ENCODE measurements at regions not wholly inside any gene's neighbourhood (a gene's known extent, or its start where the extent isn't known, plus 50 kb on each side); places are given as distances from the start of the nearest gene placed in this dataset.
"Not testable (repeated sequence)": the region's sequence is repeated elsewhere in the genome, so short reads cannot be mapped to it uniquely, and the experiment has no call there.

DNA sequence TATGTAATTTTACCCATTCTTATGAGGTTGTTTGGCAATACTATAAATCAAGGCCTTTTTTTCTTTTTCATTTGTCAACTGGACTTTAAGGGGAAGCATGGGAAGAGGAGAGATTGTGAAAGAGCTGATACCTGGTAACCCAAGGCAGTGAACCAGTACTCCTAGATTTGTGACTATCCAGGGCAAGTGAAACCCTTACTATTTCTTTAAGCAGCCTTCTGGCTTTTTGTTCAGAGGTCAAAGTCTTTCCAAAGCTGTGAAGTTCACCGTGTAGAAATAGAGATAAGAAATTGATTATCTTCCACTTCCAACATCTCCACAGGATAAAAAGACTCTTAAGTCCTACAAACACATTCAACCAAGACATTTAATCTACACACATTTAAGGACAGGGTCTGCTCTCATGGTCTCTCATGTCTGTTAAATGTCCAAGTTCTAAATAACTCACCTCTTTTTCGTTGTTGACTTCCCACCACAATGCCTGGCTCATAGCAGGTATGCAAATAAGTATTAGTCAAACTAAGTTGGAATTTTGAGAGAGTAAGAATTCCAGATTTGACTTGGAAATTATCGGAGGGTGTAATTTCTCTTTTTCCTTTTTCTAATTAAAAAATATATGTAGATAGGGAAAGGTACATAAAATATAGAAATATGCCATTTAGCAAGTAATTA, 485.8 kb downstream of the STK39 start:
- Mint-ChIP-seq H3K4me1 (no peaks in the 10 kb centered on the region), H3K27me3 (peaks cover 2% of the 10 kb centered on the region), H3K9me3 (peaks cover 0 to 1% (median 0%) of the 10 kb centered on the region in 3 donors), H3K4me3 (no peak overlapping the region), H3K36me3 (no peaks in the 10 kb centered on the region), H3K27ac (no peak overlapping the region)

- H3K4me3 Mint-ChIP-seq = no peak overlapping the region
- H3K36me3 Mint-ChIP-seq = no peaks in the 10 kb centered on the region
- H3K4me1 Mint-ChIP-seq = no peaks in the 10 kb centered on the region
- peaks cover 0 to 1% (median 0%) of the 10 kb centered on the region in 3 donors for H3K9me3 Mint-ChIP-seq
- peaks cover 2% of the 10 kb centered on the region for H3K27me3 Mint-ChIP-seq
- H3K27ac Mint-ChIP-seq = no peak overlapping the region
Observed at GRCh38 chr2:167759531-167759930, 487.9 kb downstream of the STK39 start.

DNA sequence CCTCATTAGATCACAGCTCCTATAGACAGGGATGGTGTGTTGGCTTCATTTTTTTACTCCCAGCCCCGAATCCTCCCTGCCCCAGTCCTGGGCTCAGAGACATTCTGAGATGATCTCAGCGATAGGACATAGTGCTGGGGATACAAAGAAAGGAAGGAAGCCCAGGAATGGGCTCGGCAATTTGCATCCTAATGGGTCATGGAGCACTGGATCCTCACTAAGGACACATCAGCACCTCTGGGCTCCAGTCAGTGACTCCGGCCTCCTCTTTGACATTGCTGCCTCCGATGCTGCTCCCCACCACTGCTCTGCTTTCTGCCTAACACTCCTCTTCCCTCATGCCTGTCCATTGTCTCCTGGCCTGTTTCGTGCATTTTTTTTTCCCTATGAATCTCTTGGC, 489.1 kb downstream of the STK39 start:
- peaks cover 4% of the 10 kb centered on the region for H3K27me3 Mint-ChIP-seq
- peaks cover 0 to 1% (median 0%) of the 10 kb centered on the region in 3 donors for H3K9me3 Mint-ChIP-seq

GRCh38 chr2:167756446-167756845, 490.9 kb downstream of the STK39 start:
- Mint-ChIP-seq H3K9me3 (peaks cover 0 to 1% (median 0%) of the 10 kb centered on the region in 3 donors), H3K4me3 (no peak overlapping the region), H3K4me1 (no peaks in the 10 kb centered on the region), H3K27me3 (peaks cover 11% of the 10 kb centered on the region), H3K36me3 (no peaks in the 10 kb centered on the region), H3K27ac (no peak overlapping the region)

More for the DNA sequence above, 489.1 kb downstream of the STK39 start:
- Mint-ChIP-seq H3K4me1 (no peaks in the 10 kb centered on the region), H3K27ac (no peak overlapping the region), H3K36me3 (no peaks in the 10 kb centered on the region), H3K4me3 (no peak overlapping the region)

DNA sequence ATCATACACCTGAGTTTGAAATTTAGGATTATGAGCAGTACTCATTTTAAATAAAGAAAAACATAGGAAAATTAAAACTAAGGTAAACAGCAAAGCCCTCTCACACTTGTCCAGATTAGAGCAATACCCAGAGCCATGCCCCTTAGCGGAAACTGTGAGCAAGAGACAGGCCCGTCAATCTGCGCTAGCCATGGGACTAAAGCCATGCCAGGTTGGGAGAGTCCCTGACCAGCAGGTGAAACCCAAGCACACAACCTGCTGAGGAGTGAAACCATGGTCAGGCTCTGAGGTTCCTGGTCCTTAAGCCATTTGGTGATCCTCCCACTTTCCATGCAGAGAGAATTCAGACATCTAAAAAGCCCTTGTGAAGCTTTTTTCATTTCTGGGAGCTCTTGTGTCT, 494.3 kb downstream of the STK39 start:
- Mint-ChIP-seq H3K27me3 (peaks cover 12% of the 10 kb centered on the region), H3K36me3 (no peaks in the 10 kb centered on the region), H3K4me3 (no peak overlapping the region), H3K4me1 (no peaks in the 10 kb centered on the region), H3K27ac (no peak overlapping the region), H3K9me3 (no peaks in the 10 kb centered on the region)

GRCh38 chr2:167752734-167753133, 494.7 kb downstream of the STK39 start:
- H3K36me3 Mint-ChIP-seq = no peaks in the 10 kb centered on the region
- H3K9me3 Mint-ChIP-seq = no peaks in the 10 kb centered on the region
- H3K4me3 Mint-ChIP-seq = no peak overlapping the region
- no peaks in the 10 kb centered on the region for H3K4me1 Mint-ChIP-seq
- H3K27ac Mint-ChIP-seq = no peak overlapping the region
- H3K27me3 Mint-ChIP-seq = peaks cover 10% of the 10 kb centered on the region

DNA sequence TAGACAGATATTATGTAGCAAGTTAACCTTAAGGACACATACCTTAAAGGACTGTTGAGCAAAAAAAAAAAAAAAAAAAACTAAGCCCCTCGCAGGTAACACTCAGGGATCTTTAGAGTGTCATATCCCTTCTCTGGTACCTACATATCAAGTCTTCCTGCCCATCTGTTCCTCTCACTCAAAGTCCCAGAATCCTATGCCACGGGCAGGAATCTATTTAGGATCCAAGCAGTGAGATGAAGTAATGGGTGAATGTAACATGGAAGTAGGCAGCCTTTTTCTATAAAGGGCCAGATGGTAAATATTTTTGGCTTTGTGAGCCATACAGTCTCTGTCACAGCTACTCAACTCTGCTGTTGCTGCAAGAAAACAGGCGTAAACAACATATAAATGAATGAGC, 496.7 kb downstream of the STK39 start:
- Mint-ChIP-seq H3K27me3 (peaks cover 10% of the 10 kb centered on the region), H3K36me3 (no peaks in the 10 kb centered on the region), H3K4me1 (no peaks in the 10 kb centered on the region), H3K4me3 (no peak overlapping the region), H3K9me3 (no peaks in the 10 kb centered on the region), H3K27ac (no peak overlapping the region)

DNA sequence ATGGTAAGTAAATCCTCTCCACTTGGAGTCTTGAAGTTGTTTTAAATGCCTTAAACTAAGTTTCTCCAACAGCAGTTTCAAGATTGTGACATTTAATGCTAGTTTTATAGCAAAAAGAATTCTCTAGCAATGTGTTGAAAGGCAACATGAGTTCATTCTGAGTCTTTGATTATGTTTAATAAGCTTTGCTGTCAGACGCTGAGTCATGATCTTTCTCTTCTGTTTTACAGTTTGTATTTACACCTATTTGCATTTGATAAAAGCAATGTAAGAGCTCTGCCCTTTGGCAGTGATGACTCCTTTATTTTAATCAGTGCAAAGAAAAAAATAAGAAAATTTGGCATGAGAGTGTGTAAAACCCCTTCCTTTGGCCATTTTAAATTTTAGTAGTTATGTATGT, 497.7 kb downstream of the STK39 start:
- Mint-ChIP-seq H3K9me3 (no peaks in the 10 kb centered on the region), H3K27me3 (peaks cover 10% of the 10 kb centered on the region), H3K4me1 (no peaks in the 10 kb centered on the region), H3K36me3 (no peaks in the 10 kb centered on the region), H3K4me3 (no peak overlapping the region), H3K27ac (no peak overlapping the region)

DNA sequence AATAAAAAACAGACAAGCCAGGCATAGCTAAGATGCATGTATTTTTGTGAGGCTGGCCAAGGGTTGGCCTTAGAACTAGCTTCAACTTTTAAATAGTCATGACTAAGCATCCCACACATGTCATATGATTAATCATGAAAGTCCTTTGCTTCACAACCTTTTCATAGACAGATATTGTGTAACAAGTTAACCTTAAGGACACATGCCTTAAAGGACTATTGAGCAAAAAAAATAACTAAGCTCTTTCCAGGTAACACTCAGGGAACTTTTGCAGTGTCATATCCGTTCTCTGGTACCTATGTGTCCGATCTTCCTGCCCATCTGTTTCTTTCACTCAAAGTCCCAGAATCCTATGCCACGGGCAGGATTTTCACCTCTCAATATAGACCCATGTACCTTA, 498.4 kb downstream of the STK39 start:
- Mint-ChIP-seq H3K4me1 (no peaks in the 10 kb centered on the region), H3K27me3 (peaks cover 8% of the 10 kb centered on the region), H3K9me3 (no peaks in the 10 kb centered on the region), H3K4me3 (no peak overlapping the region), H3K27ac (no peak overlapping the region), H3K36me3 (no peaks in the 10 kb centered on the region)

DNA sequence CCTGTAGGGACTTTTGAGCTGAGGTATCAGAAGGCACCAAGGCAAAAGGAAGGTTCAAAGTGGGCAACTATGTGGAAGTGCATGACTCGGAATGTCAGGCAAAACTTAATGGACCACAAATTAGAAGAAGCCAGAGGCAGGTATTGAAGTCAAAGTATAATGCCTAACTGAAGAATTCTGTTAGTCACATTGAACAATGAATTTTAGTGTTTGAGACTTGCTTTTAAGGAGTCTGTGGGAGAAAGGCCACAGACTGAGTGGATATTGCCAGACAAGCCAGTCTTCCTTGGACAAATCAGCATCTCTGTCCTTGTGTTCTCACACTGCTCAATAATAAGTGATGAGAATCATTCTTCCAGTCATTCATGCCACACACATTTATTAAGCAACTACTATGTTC, 498.9 kb downstream of the STK39 start:
- Mint-ChIP-seq H3K9me3 (peaks cover 0 to 1% (median 0%) of the 10 kb centered on the region in 3 donors), H3K4me3 (no peak overlapping the region), H3K27ac (no peak overlapping the region), H3K36me3 (no peaks in the 10 kb centered on the region), H3K4me1 (no peaks in the 10 kb centered on the region), H3K27me3 (peaks cover 8% of the 10 kb centered on the region)

GRCh38 chr2:167745667-167746066, 501.7 kb downstream of the STK39 start:
- no peaks in the 10 kb centered on the region for H3K4me1 Mint-ChIP-seq
- no peak overlapping the region for H3K4me3 Mint-ChIP-seq
- peaks cover 1% of the 10 kb centered on the region for H3K27me3 Mint-ChIP-seq
- no peak overlapping the region for H3K27ac Mint-ChIP-seq
- H3K36me3 Mint-ChIP-seq = no peaks in the 10 kb centered on the region
- peaks cover 0 to 2% (median 0%) of the 10 kb centered on the region in 3 donors for H3K9me3 Mint-ChIP-seq

DNA sequence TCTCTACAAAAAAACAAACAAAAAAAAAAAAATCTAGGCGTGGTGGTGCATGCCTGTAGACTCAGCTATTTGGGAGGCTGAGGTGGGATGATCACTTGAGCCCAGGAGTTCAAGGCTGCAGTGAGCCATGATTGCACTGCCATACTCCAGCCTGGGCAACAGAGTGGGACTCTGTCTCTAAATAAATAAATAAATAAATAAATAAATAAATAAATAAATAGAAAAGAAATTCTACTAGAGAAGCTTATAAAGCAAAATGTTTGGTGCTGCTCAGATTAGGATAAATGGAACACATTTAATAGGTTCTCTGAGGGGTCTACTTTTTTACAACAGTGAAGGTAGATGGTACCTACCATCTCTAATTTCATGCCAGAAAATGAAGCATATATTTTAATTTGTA, 507.5 kb downstream of the STK39 start:
- H3K4me3 Mint-ChIP-seq, H3K9me3 Mint-ChIP-seq, H3K36me3 Mint-ChIP-seq: not testable (repeated sequence)

DNA sequence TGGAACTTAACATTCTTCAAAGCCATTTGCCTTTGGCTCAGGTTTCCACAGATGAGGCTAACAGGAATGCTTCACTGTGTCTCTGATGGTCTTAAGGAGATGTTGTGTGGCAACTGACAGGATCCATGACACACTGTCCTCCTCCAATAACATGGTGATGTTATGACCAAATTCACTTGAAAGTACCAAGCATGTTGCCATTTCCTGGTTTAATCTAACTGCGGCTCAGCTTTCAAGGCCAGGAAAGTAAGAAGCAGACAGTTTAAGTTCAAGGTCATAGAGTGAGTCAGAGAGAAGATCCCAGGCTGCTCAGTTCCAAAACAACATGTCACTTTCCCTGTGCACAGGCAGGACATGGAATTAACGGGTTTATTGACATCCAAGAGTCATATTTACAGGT, 513.6 kb downstream of the STK39 start:
- peaks cover 0 to 2% (median 0%) of the 10 kb centered on the region in 3 donors for H3K9me3 Mint-ChIP-seq
- H3K4me3 Mint-ChIP-seq = no peak overlapping the region
- no peaks in the 10 kb centered on the region for H3K36me3 Mint-ChIP-seq
- H3K27ac Mint-ChIP-seq = peak overlapping the region in 1 of 3 donors; percentile 3
- H3K4me1 Mint-ChIP-seq = no peaks in the 10 kb centered on the region
- H3K27me3 Mint-ChIP-seq = no peaks in the 10 kb centered on the region

More for the DNA sequence above, 507.5 kb downstream of the STK39 start:
- not testable (repeated sequence) for H3K27me3 Mint-ChIP-seq, H3K4me1 Mint-ChIP-seq, H3K27ac Mint-ChIP-seq

GRCh38 chr2:167732326-167732725, 515.1 kb downstream of the STK39 start:
- Mint-ChIP-seq H3K27me3 (no peaks in the 10 kb centered on the region), H3K27ac (no peak overlapping the region), H3K4me3 (no peak overlapping the region), H3K9me3 (peaks cover 0 to 3% (median 0%) of the 10 kb centered on the region in 3 donors), H3K4me1 (no peaks in the 10 kb centered on the region), H3K36me3 (no peaks in the 10 kb centered on the region)

- no peaks in the 10 kb centered on the region for H3K27me3 Mint-ChIP-seq
- H3K27ac Mint-ChIP-seq = no peak overlapping the region
- H3K4me3 Mint-ChIP-seq = no peak overlapping the region
- H3K4me1 Mint-ChIP-seq = no peaks in the 10 kb centered on the region
- peaks cover 0 to 3% (median 0%) of the 10 kb centered on the region in 3 donors for H3K9me3 Mint-ChIP-seq
- no peaks in the 10 kb centered on the region for H3K36me3 Mint-ChIP-seq
Observed at GRCh38 chr2:167729911-167730310, 517.5 kb downstream of the STK39 start.

- Mint-ChIP-seq H3K27me3 (no peaks in the 10 kb centered on the region), H3K36me3 (no peaks in the 10 kb centered on the region), H3K27ac (no peak overlapping the region)
Observed at GRCh38 chr2:167726788-167727187, 520.6 kb downstream of the STK39 start.

More at GRCh38 chr2:167726788-167727187, 520.6 kb downstream of the STK39 start:
- no peaks in the 10 kb centered on the region for H3K4me1 Mint-ChIP-seq
- peaks cover 0 to 3% (median 0%) of the 10 kb centered on the region in 3 donors for H3K9me3 Mint-ChIP-seq
- H3K4me3 Mint-ChIP-seq = no peak overlapping the region
